ENCODE measurements at regions not wholly inside any gene's neighbourhood (a gene's known extent, or its start where the extent isn't known, plus 50 kb on each side); places are given as distances from the start of the nearest gene placed in this dataset.

DNA sequence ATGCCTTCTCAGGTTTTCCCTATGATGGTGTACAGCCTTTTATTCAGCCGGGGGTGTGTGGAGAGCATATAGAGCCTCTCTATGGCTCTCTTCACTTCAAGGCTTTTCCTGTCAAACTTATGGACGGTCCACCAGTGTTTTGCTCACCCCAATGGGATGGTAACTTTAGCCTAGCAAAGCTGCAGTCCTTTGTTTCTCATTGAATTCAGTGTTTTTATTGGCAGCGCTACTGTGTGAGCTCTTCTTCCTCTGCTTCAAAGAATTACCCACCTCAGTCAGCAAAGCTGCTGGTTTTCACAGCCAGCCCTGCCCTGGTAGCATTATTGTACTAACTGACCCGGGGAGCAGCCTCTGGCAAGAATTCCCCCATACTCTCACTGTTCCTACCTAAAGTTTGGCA lies 145.3 kb upstream of the RRP15 start:
- H4K20me1 ChIP-seq (replicated peaks in 1 of 2; ENCODE audit: control insufficient read depth in 1 of 2, insufficient read depth in 2 of 2, low read length in 2 of 2): no peaks in the 10 kb centered on the region
- no peak for DNase-seq (ENCODE audit: low read depth in 1 of 2, low spot score in 2 of 2)
- H3K9me3 ChIP-seq (ENCODE audit: insufficient read depth in 2 of 2, low read depth in 1 of 2, low read length in 1 of 2): no peaks in the 10 kb centered on the region
- no peak overlapping the region for H2AFZ ChIP-seq (ENCODE audit: low read length)
- H2BK12ac ChIP-seq (ENCODE audit: low read depth, low read length): no peak overlapping the region
- no peak overlapping the region for H3K56ac ChIP-seq (replicated peaks; ENCODE audit: insufficient read length, low read depth, low read length)
- no peak overlapping the region for H2BK15ac ChIP-seq (ENCODE audit: low read length)
- no peak overlapping the region for H4K5ac ChIP-seq (ENCODE audit: insufficient read length, low read depth, low read length)
- no peak overlapping the region for H3K23ac ChIP-seq (ENCODE audit: insufficient read length)
- no peak overlapping the region for H3K4me2 ChIP-seq (ENCODE audit: insufficient read depth in 1 of 2, low read depth in 2 of 2, low read length in 2 of 2)
- H3K18ac ChIP-seq (ENCODE audit: extremely low read depth, low read length): no peak overlapping the region
- H3K27me3 ChIP-seq (replicated peaks in 1 of 4; ENCODE audit: control insufficient read depth in 3 of 4, extremely low read depth in 1 of 4, insufficient read depth in 3 of 4, low read length in 3 of 4): no peaks in the 10 kb centered on the region
- ChIA-PET CTCF (ENCODE audit: partially characterized antibody) (no interaction called here), POLR2A (ENCODE audit: partially characterized antibody) (no interaction called here)
- H4K8ac ChIP-seq (ENCODE audit: extremely low read depth, insufficient read depth, low read length): no peak overlapping the region
- H3K27ac ChIP-seq (ENCODE audit: low read depth, low read length): no peak overlapping the region
- no peak overlapping the region for H3K4me3 ChIP-seq (ENCODE audit: extremely low read depth in 1 of 4, insufficient read depth in 2 of 4, low read depth in 3 of 4, low read length in 4 of 4)
- H3K23me2 ChIP-seq (ENCODE audit: low read depth, low read length): no peaks in the 10 kb centered on the region
- H3K4ac ChIP-seq (replicated peaks; ENCODE audit: insufficient read length, low read depth, low read length): no peak overlapping the region
- 93% methylated on average over 4 of the region's 4 CpGs; no CpG with 5 or more reads in 1 of the 2 experiments for WGBS, 2 experiments (ENCODE audit: extremely low coverage in 1 of 2, insufficient coverage in 1 of 2, insufficient read length in 1 of 2, insufficient replicate concordance in 2 of 2, low coverage in 1 of 2, low lambda C conversion rate in 2 of 2, missing lambda C conversion rate in 1 of 2)
- no peak overlapping the region for H3K14ac ChIP-seq (ENCODE audit: insufficient read length)
- no peak overlapping the region; a peak in 1 of 7 replicates for H3K9ac ChIP-seq (replicated peaks in 1 of 4; ENCODE audit: extremely low read depth in 1 of 4, low read depth in 3 of 4, low read length in 3 of 4)
- H4K91ac ChIP-seq (replicated peaks; ENCODE audit: insufficient read length, low read length): no peak overlapping the region
- no peaks in the 10 kb centered on the region for H3K36me3 ChIP-seq (ENCODE audit: control insufficient read depth in 2 of 4, insufficient read depth in 4 of 4, low read length in 3 of 4)
- no peak for FAIRE-seq
- no peak overlapping the region for H2BK120ac ChIP-seq (replicated peaks; ENCODE audit: low read depth, low read length)
- no peak overlapping the region for H2BK20ac ChIP-seq (ENCODE audit: low read length)
- H2AK5ac ChIP-seq (ENCODE audit: low read depth, low read length): no peak overlapping the region
- no peaks in the 10 kb centered on the region for H3K79me2 ChIP-seq (ENCODE audit: control insufficient read depth in 1 of 2, insufficient read depth in 2 of 2, low read length in 2 of 2)
- no peak overlapping the region for H2BK5ac ChIP-seq (ENCODE audit: low read depth, low read length)
- TF ChIP-seq HDAC6 (IDR thresholded peaks at IDR 0.05; ENCODE audit: low read depth, low read length): no peak
- no peak for TF ChIP-seq JUND (IDR thresholded peaks at IDR 0.05; ENCODE audit: low read length)
- no peak for TF ChIP-seq PHF8 (conservative IDR thresholded peaks at IDR 0.05; ENCODE audit: low read depth, low read length)
- no peak for TF ChIP-seq SRF (IDR thresholded peaks at IDR 0.05; ENCODE audit: low read depth, low read length)
- TF ChIP-seq TEAD4 (IDR thresholded peaks at IDR 0.05; ENCODE audit: low read depth, low read length): no peak
- TF ChIP-seq TAF1 (IDR thresholded peaks at IDR 0.05; ENCODE audit: low read depth, low read length): no peak
- no peak for TF ChIP-seq MAFK (IDR thresholded peaks at IDR 0.05; ENCODE audit: low read depth, low read length)
- no peaks in the 10 kb centered on the region for H3K4me1 ChIP-seq (replicated peaks in 1 of 4; ENCODE audit: control insufficient read depth in 3 of 4, insufficient read depth in 4 of 4, low read length in 3 of 4)
- no peaks in the 10 kb centered on the region for H3K79me1 ChIP-seq (ENCODE audit: low read depth, low read length)
